Right lobe of liver (tissue), 4 donors: ENCODE measurements at regions not wholly inside any gene's neighbourhood (a gene's known extent, or its start where the extent isn't known, plus 50 kb on each side); places are given as distances from the start of the nearest gene placed in this dataset.

Source experiments
- POLR2A ChIP-seq: fragments of 450-650 bp; IDR thresholded peaks from one replicate; pipeline ENCODE4 v1.6.1; 2017; ENCODE audit warnings: antibody characterized with exemption, mild to moderate bottlenecking
- TF ChIP-seq, protein P1 (sequence below), 4 donors: fragments of 200-600 bp in 3 of 4; fragments of 450-650 bp in 1 of 4; IDR thresholded peaks; one replicate each; pipeline versions ENCODE4 v1.5.1 to v1.8.0; 2016 to 2022; ENCODE audit warnings: antibody characterized with exemption in 4 of 4, mild to moderate bottlenecking in 2 of 4
- donor health status: DM: no; HTN: no; CAD: no.
- donor health status: DM: no; HTN: no; CAD: no.
- donor health status: DM: no; HTN: yes; CAD: no.

DNA sequence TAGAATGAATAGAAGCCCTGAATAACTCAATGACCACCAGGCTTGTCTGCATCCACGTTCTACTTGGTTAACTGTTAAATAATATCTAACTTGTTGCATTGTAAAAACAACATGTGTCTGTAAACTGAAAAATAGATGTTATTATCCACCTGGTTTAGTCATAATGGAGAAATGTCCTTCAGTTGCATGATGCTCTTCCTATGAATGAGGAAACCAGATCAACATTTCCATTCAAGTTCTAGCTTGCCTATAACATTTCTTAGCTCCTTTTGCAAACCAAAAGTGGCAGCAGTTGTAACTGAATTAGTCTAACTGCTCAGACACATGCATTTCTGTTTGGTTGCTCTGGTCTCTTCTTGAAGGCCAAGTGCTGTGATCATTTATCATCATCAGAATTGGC, 62.9 kb upstream of the BET1 start:
- TF ChIP-seq, protein P1, sequence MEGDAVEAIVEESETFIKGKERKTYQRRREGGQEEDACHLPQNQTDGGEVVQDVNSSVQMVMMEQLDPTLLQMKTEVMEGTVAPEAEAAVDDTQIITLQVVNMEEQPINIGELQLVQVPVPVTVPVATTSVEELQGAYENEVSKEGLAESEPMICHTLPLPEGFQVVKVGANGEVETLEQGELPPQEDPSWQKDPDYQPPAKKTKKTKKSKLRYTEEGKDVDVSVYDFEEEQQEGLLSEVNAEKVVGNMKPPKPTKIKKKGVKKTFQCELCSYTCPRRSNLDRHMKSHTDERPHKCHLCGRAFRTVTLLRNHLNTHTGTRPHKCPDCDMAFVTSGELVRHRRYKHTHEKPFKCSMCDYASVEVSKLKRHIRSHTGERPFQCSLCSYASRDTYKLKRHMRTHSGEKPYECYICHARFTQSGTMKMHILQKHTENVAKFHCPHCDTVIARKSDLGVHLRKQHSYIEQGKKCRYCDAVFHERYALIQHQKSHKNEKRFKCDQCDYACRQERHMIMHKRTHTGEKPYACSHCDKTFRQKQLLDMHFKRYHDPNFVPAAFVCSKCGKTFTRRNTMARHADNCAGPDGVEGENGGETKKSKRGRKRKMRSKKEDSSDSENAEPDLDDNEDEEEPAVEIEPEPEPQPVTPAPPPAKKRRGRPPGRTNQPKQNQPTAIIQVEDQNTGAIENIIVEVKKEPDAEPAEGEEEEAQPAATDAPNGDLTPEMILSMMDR (IDR thresholded peaks at IDR 0.05): no peak
- no peak for TF ChIP-seq POLR2A
